GM12891 (cell line): ENCODE measurements at regions not wholly inside any gene's neighbourhood (a gene's known extent, or its start where the extent isn't known, plus 50 kb on each side); places are given as distances from the start of the nearest gene placed in this dataset.

Experiments used
- PAX5 ChIP-seq: IDR thresholded peaks from 2 replicates; pipeline ENCODE4 v1.6.1; 2011; ENCODE audit warnings: low read length, moderate library complexity, mild to moderate bottlenecking; ENCODE audit not compliant: insufficient read depth, severe bottlenecking
- POLR2A ChIP-seq: IDR thresholded peaks from 2 replicates; pipeline ENCODE4 v1.6.1; 2011; ENCODE audit warnings: low read depth, low read length, control low read depth
- POLR2AphosphoS5 ChIP-seq: IDR thresholded peaks from 2 replicates; pipeline ENCODE4 v1.6.1; 2011; ENCODE audit warnings: low read depth, low read length, control low read depth
- POU2F2 ChIP-seq: IDR thresholded peaks from 2 replicates; pipeline ENCODE4 v1.6.1; 2011; ENCODE audit warnings: low read depth, mild to moderate bottlenecking, control low read depth, low read length, moderate library complexity
- TAF1 ChIP-seq: IDR thresholded peaks from 2 replicates; pipeline ENCODE4 v1.6.1; 2011; ENCODE audit warnings: low read depth, low read length, control low read depth

GRCh38 chr2:66673286-66673685, 238.4 kb downstream of the MEIS1 start:
- TF ChIP-seq PAX5 (no peak), POLR2A (no peak), POLR2AphosphoS5 (no peak), TAF1 (no peak), POU2F2 (no peak)
